Bronchial epithelial cell (primary cell): ENCODE measurements at regions not wholly inside any gene's neighbourhood (a gene's known extent, or its start where the extent isn't known, plus 50 kb on each side); places are given as distances from the start of the nearest gene placed in this dataset.

Experiments
- DNase-seq: peaks from one replicate; pipeline ENCODE4 v3.0.0-alpha.2; 2010; ENCODE audit warnings: low read depth
- FAIRE-seq: peaks from 2 replicates; lab custom pipeline; 2011; peaks lifted over from hg19 to GRCh38; lab: Jason Lieb, UNC
- H3K27me3 ChIP-seq: 2 replicates; pipeline ENCODE4 v1.5.1; 2011; ENCODE audit warnings: low read length; ENCODE audit not compliant: control insufficient read depth, insufficient read depth
- H3K36me3 ChIP-seq: 2 replicates; pipeline ENCODE4 v1.5.1; 2011; ENCODE audit warnings: low read length; ENCODE audit not compliant: control insufficient read depth, insufficient read depth
- H3K4me3 ChIP-seq: 2 replicates; pipeline ENCODE4 v1.5.1; 2011; ENCODE audit warnings: mild to moderate bottlenecking, low read depth, low read length, control low read depth
- TF ChIP-seq, protein P1 (sequence below): IDR thresholded peaks from 2 replicates; pipeline ENCODE4 v1.5.1; 2011; ENCODE audit warnings: mild to moderate bottlenecking, moderate library complexity, low read length, control low read depth, inconsistent platforms; ENCODE audit not compliant: insufficient read depth, severe bottlenecking

- no peaks in the 10 kb centered on the region for H3K27me3 ChIP-seq
- no peak for FAIRE-seq
- TF ChIP-seq, protein P1, sequence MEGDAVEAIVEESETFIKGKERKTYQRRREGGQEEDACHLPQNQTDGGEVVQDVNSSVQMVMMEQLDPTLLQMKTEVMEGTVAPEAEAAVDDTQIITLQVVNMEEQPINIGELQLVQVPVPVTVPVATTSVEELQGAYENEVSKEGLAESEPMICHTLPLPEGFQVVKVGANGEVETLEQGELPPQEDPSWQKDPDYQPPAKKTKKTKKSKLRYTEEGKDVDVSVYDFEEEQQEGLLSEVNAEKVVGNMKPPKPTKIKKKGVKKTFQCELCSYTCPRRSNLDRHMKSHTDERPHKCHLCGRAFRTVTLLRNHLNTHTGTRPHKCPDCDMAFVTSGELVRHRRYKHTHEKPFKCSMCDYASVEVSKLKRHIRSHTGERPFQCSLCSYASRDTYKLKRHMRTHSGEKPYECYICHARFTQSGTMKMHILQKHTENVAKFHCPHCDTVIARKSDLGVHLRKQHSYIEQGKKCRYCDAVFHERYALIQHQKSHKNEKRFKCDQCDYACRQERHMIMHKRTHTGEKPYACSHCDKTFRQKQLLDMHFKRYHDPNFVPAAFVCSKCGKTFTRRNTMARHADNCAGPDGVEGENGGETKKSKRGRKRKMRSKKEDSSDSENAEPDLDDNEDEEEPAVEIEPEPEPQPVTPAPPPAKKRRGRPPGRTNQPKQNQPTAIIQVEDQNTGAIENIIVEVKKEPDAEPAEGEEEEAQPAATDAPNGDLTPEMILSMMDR, result no peak
- H3K4me3 ChIP-seq, result no peak overlapping the region
- DNase-seq, result peak; percentile 79
- no peaks in the 10 kb centered on the region for H3K36me3 ChIP-seq
Measured at GRCh38 chr20:48538058-48538825, 289.6 kb downstream of the PREX1 start.

DNA sequence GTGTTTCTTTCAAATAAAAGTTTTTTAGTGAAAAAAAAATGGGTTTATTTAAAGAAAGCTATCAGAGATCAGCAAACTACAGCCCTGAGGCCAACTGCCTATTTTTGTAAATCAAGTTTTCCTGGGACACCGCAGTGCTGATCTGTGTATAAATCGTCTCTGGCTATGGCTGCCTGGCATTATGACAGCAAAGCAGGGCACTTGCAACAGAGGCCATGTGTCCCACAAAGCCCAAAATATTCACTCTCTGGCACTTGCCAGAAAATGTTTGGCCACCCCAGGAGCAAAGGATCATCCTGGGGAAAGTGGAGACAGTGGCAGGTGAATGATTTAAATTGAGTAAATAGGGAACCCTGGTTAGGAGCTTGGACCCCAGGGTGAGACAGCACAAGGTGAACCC is 291.6 kb downstream of the PREX1 start:
- DNase-seq (no peak), FAIRE-seq (no peak)
- Histone ChIP-seq H3K27me3 (no peaks in the 10 kb centered on the region), H3K36me3 (no peaks in the 10 kb centered on the region), H3K4me3 (no peak overlapping the region)
- TF ChIP-seq, protein P1, result no peak

GRCh38 chr20:48535556-48535955 is 292.2 kb downstream of the PREX1 start:
- TF ChIP-seq, protein P1, result no peak
- no peak for DNase-seq
- Histone ChIP-seq H3K27me3 (no peaks in the 10 kb centered on the region), H3K36me3 (no peaks in the 10 kb centered on the region), H3K4me3 (no peak overlapping the region)
- FAIRE-seq, result no peak

DNA sequence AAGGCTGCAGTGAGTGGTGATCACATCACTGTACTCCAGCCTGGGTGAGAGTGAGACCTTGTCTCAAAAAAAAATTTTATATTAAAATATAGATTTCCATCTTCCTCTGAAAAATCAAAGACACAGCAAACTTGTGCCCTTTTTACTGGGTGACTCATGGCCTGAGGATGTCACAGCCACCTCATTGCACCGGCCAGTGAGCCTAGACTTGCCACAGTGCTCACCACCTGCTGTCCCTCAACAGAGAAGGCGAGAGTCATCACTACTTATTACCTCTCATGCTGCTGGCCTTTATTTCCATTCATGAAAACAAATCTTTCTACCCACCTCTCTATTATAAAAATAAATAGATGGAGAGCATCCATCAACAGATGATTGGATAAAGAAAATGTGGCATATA is 295.8 kb downstream of the PREX1 start:
- FAIRE-seq, result no peak
- no peak for DNase-seq
- no peaks in the 10 kb centered on the region for H3K27me3 ChIP-seq
- TF ChIP-seq, protein P1, result no peak
- H3K36me3 ChIP-seq, result no peaks in the 10 kb centered on the region
- no peak overlapping the region for H3K4me3 ChIP-seq

GRCh38 chr20:48531505-48531904 is 296.3 kb downstream of the PREX1 start:
- Histone ChIP-seq H3K4me3 (no peak overlapping the region), H3K36me3 (no peaks in the 10 kb centered on the region), H3K27me3 (no peaks in the 10 kb centered on the region)
- DNase-seq (no peak), FAIRE-seq (no peak)
- TF ChIP-seq, protein P1, result no peak

GRCh38 chr20:48530957-48531356 is 296.8 kb downstream of the PREX1 start:
- Histone ChIP-seq H3K36me3 (no peaks in the 10 kb centered on the region), H3K27me3 (no peaks in the 10 kb centered on the region), H3K4me3 (no peak overlapping the region)
- TF ChIP-seq, protein P1, result no peak
- FAIRE-seq, result no peak
- DNase-seq, result no peak
